ENCODE measurements at regions not wholly inside any gene's neighbourhood (a gene's known extent, or its start where the extent isn't known, plus 50 kb on each side); places are given as distances from the start of the nearest gene placed in this dataset.

GRCh38 chr2:59887366-59887765 is 666.1 kb downstream of the BCL11A start:
- TF ChIP-seq CTCF (IDR thresholded peaks at IDR 0.05; ENCODE audit: low read depth, low read length) = no peak
- no peaks in the 10 kb centered on the region for H3K27me3 ChIP-seq (ENCODE audit: insufficient read depth, low read depth, severe bottlenecking)
- no peak for DNase-seq
- H3K36me3 ChIP-seq = no peaks in the 10 kb centered on the region
- H3K4me3 ChIP-seq (ENCODE audit: low read depth, low read length) = no peak overlapping the region
- no peaks in the 10 kb centered on the region for H3K9me3 ChIP-seq (ENCODE audit: severe bottlenecking)
- no peak overlapping the region for H3K27ac ChIP-seq

GRCh38 chr2:59886759-59887158 is 666.7 kb downstream of the BCL11A start:
- Histone ChIP-seq H3K27me3 (ENCODE audit: insufficient read depth, low read depth, severe bottlenecking) (no peaks in the 10 kb centered on the region), H3K36me3 (no peaks in the 10 kb centered on the region), H3K9me3 (ENCODE audit: severe bottlenecking) (no peaks in the 10 kb centered on the region), H3K27ac (no peak overlapping the region), H3K4me3 (ENCODE audit: low read depth, low read length) (no peak overlapping the region)
- no peak for DNase-seq
- no peak for TF ChIP-seq CTCF (IDR thresholded peaks at IDR 0.05; ENCODE audit: low read depth, low read length)

- no peaks in the 10 kb centered on the region for H3K27me3 ChIP-seq (ENCODE audit: insufficient read depth, low read depth, severe bottlenecking)
These were observed 667.9 kb downstream of the BCL11A start for GRCh38 chr2:59885541-59885940.

GRCh38 chr2:59884166-59884565 is 669.3 kb downstream of the BCL11A start:
- Histone ChIP-seq H3K36me3 (no peaks in the 10 kb centered on the region), H3K9me3 (ENCODE audit: severe bottlenecking) (no peaks in the 10 kb centered on the region), H3K27me3 (ENCODE audit: insufficient read depth, low read depth, severe bottlenecking) (no peaks in the 10 kb centered on the region), H3K4me3 (ENCODE audit: low read depth, low read length) (no peak overlapping the region), H3K27ac (no peak overlapping the region)
- TF ChIP-seq CTCF (IDR thresholded peaks at IDR 0.05; ENCODE audit: low read depth, low read length) = no peak
- no peak for DNase-seq

More at GRCh38 chr2:59885541-59885940, 667.9 kb downstream of the BCL11A start:
- DNase-seq = no peak
- TF ChIP-seq CTCF (IDR thresholded peaks at IDR 0.05; ENCODE audit: low read depth, low read length) = no peak
- Histone ChIP-seq H3K9me3 (ENCODE audit: severe bottlenecking) (no peaks in the 10 kb centered on the region), H3K36me3 (no peaks in the 10 kb centered on the region), H3K27ac (no peak overlapping the region), H3K4me3 (ENCODE audit: low read depth, low read length) (no peak overlapping the region)

- H3K27me3 ChIP-seq (ENCODE audit: insufficient read depth, low read depth, severe bottlenecking) = no peaks in the 10 kb centered on the region
- H3K4me3 ChIP-seq (ENCODE audit: low read depth, low read length) = no peak overlapping the region
- no peaks in the 10 kb centered on the region for H3K9me3 ChIP-seq (ENCODE audit: severe bottlenecking)
- 0 out of 2 replicates have a peak, but pooled peaks have one; percentile 2 for TF ChIP-seq CTCF (IDR thresholded peaks at IDR 0.05; ENCODE audit: low read depth, low read length)
- no peak overlapping the region for H3K27ac ChIP-seq
- no peak for DNase-seq
- H3K36me3 ChIP-seq = no peaks in the 10 kb centered on the region
These were observed 670.6 kb downstream of the BCL11A start for GRCh38 chr2:59882822-59883221.

GRCh38 chr2:59882279-59882678 is 671.2 kb downstream of the BCL11A start:
- H3K27ac ChIP-seq = no peak overlapping the region
- TF ChIP-seq CTCF (IDR thresholded peaks at IDR 0.05; ENCODE audit: low read depth, low read length) = no peak
- H3K9me3 ChIP-seq (ENCODE audit: severe bottlenecking) = no peaks in the 10 kb centered on the region
- no peaks in the 10 kb centered on the region for H3K27me3 ChIP-seq (ENCODE audit: insufficient read depth, low read depth, severe bottlenecking)
- no peak for DNase-seq
- no peaks in the 10 kb centered on the region for H3K36me3 ChIP-seq
- H3K4me3 ChIP-seq (ENCODE audit: low read depth, low read length) = no peak overlapping the region

All from WERI-Rb-1 (cell line).